Heart right ventricle (tissue), 16 donors: ENCODE measurements at regions not wholly inside any gene's neighbourhood (a gene's known extent, or its start where the extent isn't known, plus 50 kb on each side); places are given as distances from the start of the nearest gene placed in this dataset.
"Not testable (repeated sequence)": the region's sequence is repeated elsewhere in the genome, so short reads cannot be mapped to it uniquely, and the experiment has no call there.

Source experiments
- ATAC-seq, 8 donors: fragments of 200-7000 bp; cut with Tn5 transposase; one replicate each; pipeline ENCODE4 v1.9.1; 2020; ENCODE audit warnings: mild to moderate bottlenecking in 8 of 8, moderate library complexity in 8 of 8, moderate number of reproducible peaks in 1 of 8
- DNase-seq, 2 donors: peaks; one replicate each; pipeline ENCODE4 v3.0.0-alpha.2; 2020
- H3K27ac ChIP-seq, 10 donors: fragments of 200-600 bp; sonication (generic) in 2 of 10; one replicate each; pipeline versions ENCODE4 v1.5.0 to v1.8.0; 2020 to 2022; ENCODE audit warnings: mild to moderate bottlenecking in 3 of 10
- H3K27me3 ChIP-seq, 7 donors: fragments of 200-600 bp; one replicate each; pipeline ENCODE4 v1.8.0; 2021 to 2022; ENCODE audit warnings: mild to moderate bottlenecking in 2 of 7
- H3K36me3 ChIP-seq, 9 donors: fragments of 200-600 bp; sonication (generic) in 1 of 9; one replicate each; pipeline versions ENCODE4 v1.5.0 to v1.8.0; 2020 to 2022; ENCODE audit warnings: mild to moderate bottlenecking in 2 of 9
- H3K4me1 ChIP-seq, 9 donors: fragments of 200-600 bp; sonication (generic) in 1 of 9; one replicate each; pipeline versions ENCODE4 v1.5.0 to v1.8.0; 2020 to 2022; ENCODE audit warnings: mild to moderate bottlenecking in 4 of 9
- H3K4me3 ChIP-seq, 10 donors: fragments of 200-600 bp; sonication (generic) in 2 of 10; one replicate each; pipeline versions ENCODE4 v1.5.0 to v1.8.0; 2020 to 2022; ENCODE audit warnings: mild to moderate bottlenecking in 7 of 10, moderate library complexity in 2 of 10
- H3K9me3 ChIP-seq, 11 donors: fragments of 200-600 bp in 10 of 11; sonication (generic) in 2 of 11; one replicate each; pipeline versions ENCODE4 v1.5.0 to v1.8.0; 2013 to 2022; ENCODE audit warnings: mild to moderate bottlenecking in 2 of 11, control low read depth in 1 of 11, moderate library complexity in 1 of 11
- CTCF ChIP-seq, 9 donors: fragments of 200-600 bp; sonication (generic) in 2 of 9; IDR thresholded peaks; one replicate each; pipeline versions ENCODE4 v1.5.0 to v1.8.0; 2021 to 2022; ENCODE audit warnings: antibody characterized with exemption in 9 of 9, mild to moderate bottlenecking in 5 of 9, moderate library complexity in 1 of 9
- WGBS, 2 donors: extraction: QIAGEN DNeasy Blood & Tissue Kit; methylation state at CpG; one replicate each; pipeline ENCODE4 v1.1.7; 2013; ENCODE audit warnings: inconsistent platforms in 1 of 2; 5-methylcytosine and 5-hydroxymethylcytosine counted together
- intact Hi-C, 10 donors: fragments of 100-400 bp; cut with DNase I; formaldehyde crosslinking; loops; one replicate each; pipeline versions ENCODE4 v1.11.1 to v1.14.2; 2022
- donor health status: Arrhythmogenic right ventricular cardiomyopathy.
- donor health status: ischemic (EF 13 %, LVEDD 7.1; RV severe dilation, severe dysfunction).
- donor health status: healthy with polysubstance abuse.
- donor health status: DM: no; HTN: yes; CAD: no.
- donor health status: DM: no; HTN: no; CAD: no.
- donor health status: ischemic (EF 25% LVEDD 6.9; RV normal size, moderate dysfunction).
- donor health status: ischemic (EF 25% LVEDD 5.7; RV mildly dilated, moderate dysfunction).
- donor health status: healthy.
- donor health status: DM: yes; HTN: yes; CAD: no.
- donor health status: Ischemic cardiomyopathy.
- donor health status: ischemic (EF 35%, LVEDD 5.7; RV mildly dilated, moderate dysfunction).
- donor health status: nonischemic (EF 11% LVEDD 7.7; RV severe dilation, severe dysfunction).
- donor health status: DM: yes; HTN: yes; CAD: no.
- donor health status: PGD.
- donor health status: ischemic (EF 29% LVEDD 5.4; RV normal size, mild dysfunction).
- donor health status: nonischemic (EF 23%, LVEDD 6.1; RV moderate dilation, normal function).

GRCh38 chr16:46519063-46519462, 102.1 kb downstream of the SHCBP1 start:
- H3K27me3 ChIP-seq: no peaks in the 10 kb centered on the region
- no peak overlapping the region for H3K4me3 ChIP-seq
- H3K36me3 ChIP-seq: no peaks in the 10 kb centered on the region
- TF ChIP-seq CTCF (IDR thresholded peaks at IDR 0.05): no peak
- peaks cover 0 to 17% (median 0%) of the 10 kb centered on the region in 11 donors for H3K9me3 ChIP-seq
- intact Hi-C loops: no loop called here
- no peak overlapping the region for H3K27ac ChIP-seq
- DNase-seq: no peak
- no peak for ATAC-seq
- no peaks in the 10 kb centered on the region for H3K4me1 ChIP-seq

- Histone ChIP-seq H3K9me3 (no peaks in the 10 kb centered on the region), H3K4me3 (no peak overlapping the region), H3K4me1 (no peaks in the 10 kb centered on the region), H3K27me3 (no peaks in the 10 kb centered on the region), H3K27ac (no peak overlapping the region), H3K36me3 (no peaks in the 10 kb centered on the region)
- TF ChIP-seq CTCF (IDR thresholded peaks at IDR 0.05): no peak
- no peak for ATAC-seq
- WGBS, 2 donors: 78 to 79% methylated on average over 2 of the region's 2 CpGs
- intact Hi-C loops: no loop called here
- no peak for DNase-seq
These were observed 124.5 kb downstream of the SHCBP1 start for GRCh38 chr16:46496701-46497100.

GRCh38 chr16:46482895-46483294, 138.3 kb downstream of the SHCBP1 start:
- Histone ChIP-seq H3K27ac (no peak overlapping the region), H3K4me3 (no peak overlapping the region), H3K9me3 (peaks cover 0 to 44% (median 0%) of the 10 kb centered on the region in 11 donors), H3K4me1 (no peaks in the 10 kb centered on the region), H3K27me3 (peaks cover 0 to 4% (median 0%) of the 10 kb centered on the region in 7 donors), H3K36me3 (no peaks in the 10 kb centered on the region)
- 32 to 38% methylated on average over 4 of the region's 4 CpGs for WGBS, 2 donors
- DNase-seq (no peak), ATAC-seq (no peak)
- no peak for TF ChIP-seq CTCF (IDR thresholded peaks at IDR 0.05)
- intact Hi-C loops: no loop called here

GRCh38 chr16:46466239-46466638, 154.9 kb downstream of the SHCBP1 start:
- Histone ChIP-seq H3K4me1 (no peaks in the 10 kb centered on the region), H3K36me3 (no peaks in the 10 kb centered on the region), H3K9me3 (peaks cover 0 to 56% (median 23%) of the 10 kb centered on the region in 11 donors), H3K4me3 (no peak overlapping the region), H3K27ac (no peak overlapping the region), H3K27me3 (no peaks in the 10 kb centered on the region)
- no peak for TF ChIP-seq CTCF (IDR thresholded peaks at IDR 0.05)
- DNase-seq: no peak
- intact Hi-C loops: no loop called here
- WGBS, 2 donors: 71 to 74% methylated on average over 15 of the region's 15 CpGs
- no peak for ATAC-seq

GRCh38 chr16:46454801-46455200, 166.4 kb downstream of the SHCBP1 start:
- H3K36me3 ChIP-seq, H3K4me1 ChIP-seq, H3K27ac ChIP-seq, intact Hi-C loops, H3K4me3 ChIP-seq, H3K27me3 ChIP-seq, DNase-seq, ATAC-seq: not testable (repeated sequence)
- 58 to 66% methylated on average over 9 to 10 of the region's 10 CpGs for WGBS, 2 donors
- peaks cover 0 to 14% (median 0%) of the 10 kb centered on the region in 11 donors for H3K9me3 ChIP-seq
